ENCODE measurements at regions not wholly inside any gene's neighbourhood (a gene's known extent, or its start where the extent isn't known, plus 50 kb on each side); places are given as distances from the start of the nearest gene placed in this dataset.

DNA sequence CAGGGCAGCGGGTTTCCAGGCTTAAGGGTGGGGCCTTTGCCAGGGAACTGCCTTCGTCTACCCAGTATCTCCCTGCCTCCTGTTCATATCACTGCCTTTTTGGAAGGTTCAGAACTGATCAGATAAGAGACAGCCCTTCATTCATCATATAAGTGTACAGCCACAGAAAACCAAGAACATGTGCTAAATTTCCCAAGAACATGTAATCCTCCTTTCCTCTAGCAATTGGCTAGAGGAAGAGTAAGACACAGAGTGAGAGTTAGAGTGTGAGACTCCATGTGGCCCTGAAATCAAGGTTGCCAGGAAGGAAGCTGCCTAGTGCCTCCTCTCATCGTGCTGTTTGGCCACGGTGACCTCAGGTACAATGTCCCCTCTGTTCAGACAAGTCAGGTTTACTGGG is 770.9 kb downstream of the TNS3 start:
- no peak for DNase-seq (ENCODE audit: low spot score)

DNA sequence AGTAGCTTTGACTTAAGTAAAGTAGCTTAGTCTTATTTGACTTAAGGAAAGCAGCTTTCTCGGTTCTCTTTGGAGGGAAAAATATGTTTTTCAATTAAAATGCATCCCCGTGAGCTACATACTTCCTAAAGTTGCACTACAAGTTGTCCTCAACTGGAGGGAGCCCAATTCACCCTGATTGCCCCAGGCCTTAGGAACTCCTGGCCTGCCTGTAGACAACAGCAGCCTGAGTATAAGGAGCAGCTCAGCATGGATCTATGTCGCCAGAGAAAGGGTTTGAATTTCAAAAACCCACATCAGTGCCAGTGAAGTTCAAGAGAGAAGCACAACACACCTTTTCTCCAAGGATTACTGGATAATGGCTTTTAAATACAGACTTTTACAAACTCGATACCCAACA is 772.0 kb downstream of the TNS3 start:
- no peak for DNase-seq (ENCODE audit: low spot score)

DNA sequence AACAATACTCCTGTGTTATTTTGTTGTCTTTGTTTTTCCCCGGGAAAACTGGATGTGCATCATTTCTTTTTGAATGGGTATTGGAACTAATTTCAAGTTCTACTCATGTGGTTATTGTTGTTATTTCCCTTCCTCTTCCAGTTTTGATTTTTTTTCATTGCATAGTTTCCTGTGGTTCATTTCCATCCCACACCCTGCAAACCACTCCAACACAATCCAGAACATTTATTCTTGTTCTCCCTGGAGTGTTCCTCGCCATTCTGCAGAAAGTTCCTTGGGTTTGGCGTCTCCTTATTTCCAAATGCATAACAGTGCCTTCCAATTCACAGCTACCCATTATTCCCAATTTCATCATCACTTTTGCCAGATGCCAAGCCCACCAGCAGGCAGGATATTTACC is 775.1 kb downstream of the TNS3 start:
- no peak for DNase-seq (ENCODE audit: low spot score)

DNA sequence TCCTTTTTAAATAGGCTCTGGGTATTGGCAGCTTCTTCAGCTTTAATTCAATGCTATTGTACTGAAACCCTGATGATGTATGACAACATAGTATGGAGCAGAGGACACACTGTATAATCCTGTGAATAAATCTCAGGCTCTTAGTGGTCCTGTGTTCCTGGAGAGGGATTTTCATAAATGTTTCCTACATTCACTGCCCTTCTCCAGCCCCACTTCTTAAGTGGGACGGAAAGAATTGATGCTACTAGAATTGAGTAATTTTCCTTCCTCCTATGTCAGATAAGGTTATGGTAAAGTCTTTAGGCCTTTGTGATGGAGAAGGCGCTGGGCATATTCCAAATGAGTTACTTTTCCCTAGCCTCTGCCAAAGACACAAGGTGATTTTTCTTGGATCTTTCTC is 779.4 kb downstream of the TNS3 start:
- DNase-seq (ENCODE audit: low spot score) = no peak

DNA sequence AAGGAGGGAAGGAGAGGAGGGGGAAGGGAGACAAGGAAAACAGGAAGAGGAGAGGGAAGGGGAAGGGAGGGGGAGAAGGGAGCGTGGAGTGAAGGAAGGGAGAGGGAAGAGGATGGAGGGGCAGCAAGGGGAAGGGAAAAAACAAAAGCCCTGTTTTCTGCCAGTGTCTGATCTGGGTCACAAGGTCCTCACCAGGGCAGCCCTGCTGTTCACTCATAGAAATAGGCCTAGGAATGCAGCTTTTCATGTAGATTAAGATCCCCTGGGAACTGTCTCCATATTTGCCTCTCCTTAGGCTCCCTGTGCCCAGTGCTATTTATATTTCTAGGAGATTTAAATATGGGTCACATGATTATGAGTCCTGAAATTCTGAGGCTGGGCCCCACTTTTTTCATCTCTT is 790.7 kb downstream of the TNS3 start:
- DNase-seq (ENCODE audit: low spot score) = no peak

DNA sequence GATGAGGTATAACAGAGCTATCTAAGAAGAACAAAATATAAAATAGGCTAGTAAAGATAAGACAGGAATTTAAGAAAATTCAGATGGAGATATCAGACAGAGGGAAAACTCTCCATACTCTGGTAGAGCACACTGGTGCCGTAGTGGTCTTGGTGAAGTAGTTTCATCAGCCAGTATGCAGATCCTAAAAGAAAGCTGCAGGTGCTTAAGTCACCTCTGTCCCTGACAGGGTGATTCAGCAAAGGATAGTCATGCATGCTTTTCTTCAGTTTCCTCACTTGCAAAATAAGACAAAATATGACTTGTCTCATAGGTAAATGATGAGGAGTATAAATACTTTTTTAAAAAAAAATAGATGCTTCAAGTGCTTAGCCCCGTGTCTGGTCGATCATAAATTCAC is 794.9 kb downstream of the TNS3 start:
- no peak for DNase-seq (ENCODE audit: low spot score)

DNA sequence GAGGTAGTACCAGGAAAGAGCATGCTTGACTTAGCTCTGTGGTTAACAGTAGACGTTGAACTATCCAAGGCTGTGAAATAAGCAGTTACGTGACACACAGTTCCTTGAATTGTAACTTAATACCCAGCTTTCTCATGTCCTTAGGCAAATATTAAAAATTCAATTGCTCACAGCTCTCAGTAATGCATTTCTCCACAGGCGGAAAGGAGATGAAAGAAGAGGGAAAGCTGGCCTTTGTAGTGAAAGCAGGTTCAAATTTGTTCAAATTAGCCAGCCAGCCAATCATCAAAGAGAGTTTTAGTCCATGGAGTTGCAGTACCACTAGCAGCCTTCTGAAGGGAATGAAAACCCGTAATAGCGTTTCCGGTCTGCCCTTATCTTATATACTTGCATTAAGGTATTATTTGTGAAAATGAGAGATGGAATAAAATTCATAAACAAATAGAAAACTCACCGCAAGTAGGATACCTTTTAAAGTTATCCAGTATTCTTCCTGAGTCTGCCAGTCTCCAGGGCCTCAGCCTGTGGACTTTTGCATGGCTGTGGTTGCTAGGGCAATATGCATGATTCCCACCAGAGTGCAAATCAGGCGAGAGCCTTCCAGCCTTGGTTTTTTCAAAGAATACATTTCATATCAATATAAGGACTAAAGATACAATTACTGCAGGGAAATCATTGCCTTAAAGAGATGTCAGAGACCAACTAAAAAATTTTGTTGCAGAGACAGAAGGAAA is 795.5 kb downstream of the TNS3 start:
- DNase-seq (ENCODE audit: low spot score) = no peak

DNA sequence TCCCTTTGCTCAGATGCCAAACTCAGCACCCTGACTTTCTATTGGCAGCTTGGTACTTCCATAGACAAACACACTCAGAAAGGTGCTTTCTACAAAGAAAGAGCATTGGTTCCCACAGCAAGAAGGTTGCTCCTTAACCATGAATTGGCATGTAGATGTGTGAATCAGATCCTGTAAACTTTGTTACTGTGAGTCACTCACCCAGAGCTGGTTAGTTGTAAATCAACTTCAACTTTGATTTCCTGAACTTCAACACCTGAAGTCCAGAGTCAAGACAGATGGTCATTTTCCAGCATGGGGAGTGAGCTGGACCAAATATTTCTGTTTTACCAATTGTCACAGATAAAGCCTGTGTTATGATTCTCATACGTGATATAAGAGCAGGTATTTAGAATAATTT is 797.2 kb downstream of the TNS3 start:
- no peak for DNase-seq (ENCODE audit: low spot score)

DNA sequence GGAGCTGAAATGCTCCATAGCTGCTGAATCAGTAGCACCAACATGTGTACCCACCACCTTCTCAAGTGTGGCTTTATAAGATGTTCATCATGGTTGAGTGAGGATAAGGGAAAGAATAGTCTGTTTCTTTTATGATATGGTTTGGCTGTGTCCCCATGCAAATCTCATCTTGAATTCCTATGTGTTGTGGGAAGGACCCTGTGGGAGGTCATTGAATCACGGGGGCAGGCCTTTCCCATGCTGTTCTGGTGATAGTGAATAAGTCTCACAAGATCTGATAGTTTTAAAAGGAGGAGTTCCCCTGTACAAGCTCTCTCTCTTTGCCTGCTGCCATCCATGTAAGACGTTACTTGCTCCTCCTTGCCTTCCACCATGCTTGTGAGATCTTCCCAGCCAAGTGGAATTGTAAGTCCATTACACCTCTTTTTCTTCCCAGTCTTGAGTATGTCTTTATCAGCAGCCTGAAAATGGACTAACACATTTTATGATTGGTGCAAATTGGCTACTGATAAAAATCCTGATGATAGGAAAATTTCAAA is 799.9 kb downstream of the TNS3 start:
- DNase-seq (ENCODE audit: low spot score) = no peak

DNA sequence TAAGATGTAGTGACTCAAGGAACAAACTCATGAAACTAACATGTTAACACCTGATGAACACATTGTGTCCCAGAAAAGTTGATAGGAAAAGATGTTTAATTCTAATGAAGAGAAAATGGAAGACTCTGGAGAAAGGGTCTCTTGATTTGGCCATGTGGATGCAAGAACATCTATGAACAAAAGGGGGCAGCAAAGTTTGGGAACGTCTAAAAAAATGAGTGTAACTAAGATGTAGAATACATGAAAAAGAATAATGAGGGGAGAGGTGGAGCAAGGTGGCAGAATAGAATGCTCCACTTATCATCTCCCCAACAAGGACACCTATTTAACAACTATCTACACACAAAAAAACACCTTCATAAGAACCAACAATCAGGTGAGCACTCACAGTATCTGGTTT is 805.1 kb downstream of the TNS3 start:
- DNase-seq (ENCODE audit: low spot score) = no peak

DNA sequence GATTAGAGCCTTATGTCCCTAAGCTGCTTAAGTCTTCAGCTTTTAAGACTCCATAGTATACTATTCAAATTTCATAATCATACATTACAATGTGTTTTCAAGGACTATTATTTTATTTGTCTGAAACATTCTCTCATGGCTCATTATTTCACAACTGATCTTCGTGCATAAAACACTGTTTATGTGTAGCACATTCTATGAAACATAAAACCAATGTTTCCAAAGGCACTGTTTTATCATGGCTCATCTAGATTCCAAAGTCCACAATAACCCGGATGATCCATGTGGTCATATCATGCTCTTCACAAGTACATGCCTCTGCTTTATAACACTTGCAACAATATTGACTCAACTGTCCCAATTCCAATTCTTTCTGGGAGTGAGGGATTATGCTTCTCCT is 806.1 kb downstream of the TNS3 start:
- no peak for DNase-seq (ENCODE audit: low spot score)

DNA sequence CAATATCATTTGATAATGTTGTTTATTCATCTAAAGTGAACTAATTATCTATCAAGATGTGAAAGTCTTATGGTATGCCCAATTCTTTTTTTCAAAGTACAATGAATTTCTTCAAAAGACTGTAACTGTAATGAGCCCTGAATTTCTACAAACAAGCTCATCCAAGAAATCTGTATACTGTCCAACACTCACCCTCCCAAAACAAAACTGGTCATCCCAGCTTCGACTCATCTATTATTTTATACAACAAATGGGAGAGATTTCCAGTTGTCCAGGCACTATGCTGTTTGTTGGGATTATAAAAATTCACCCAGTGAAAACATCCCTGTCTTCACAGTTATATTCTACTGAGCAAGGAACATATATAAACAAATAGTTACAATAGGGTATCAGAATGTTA is 806.9 kb downstream of the TNS3 start:
- no peak for DNase-seq (ENCODE audit: low spot score)

DNA sequence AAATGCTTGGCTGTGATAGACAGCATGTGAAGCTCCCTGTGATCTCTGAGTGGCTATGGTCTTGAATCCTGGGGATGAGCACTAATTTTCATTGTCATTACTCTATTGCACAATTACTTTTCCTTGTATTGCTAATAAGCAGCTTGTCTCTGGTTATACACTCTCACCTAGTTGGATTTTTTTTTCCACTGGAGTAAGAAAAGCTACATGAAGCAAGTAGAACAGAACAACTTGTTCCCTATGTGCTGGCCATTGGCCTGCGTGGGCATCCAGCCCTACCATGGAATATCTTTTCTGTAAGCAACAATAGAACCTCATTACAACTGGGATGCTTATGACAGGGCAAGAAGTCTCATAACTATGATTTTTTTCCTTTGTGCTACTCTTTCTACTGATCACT is 807.4 kb downstream of the TNS3 start:
- DNase-seq (ENCODE audit: low spot score) = no peak

DNA sequence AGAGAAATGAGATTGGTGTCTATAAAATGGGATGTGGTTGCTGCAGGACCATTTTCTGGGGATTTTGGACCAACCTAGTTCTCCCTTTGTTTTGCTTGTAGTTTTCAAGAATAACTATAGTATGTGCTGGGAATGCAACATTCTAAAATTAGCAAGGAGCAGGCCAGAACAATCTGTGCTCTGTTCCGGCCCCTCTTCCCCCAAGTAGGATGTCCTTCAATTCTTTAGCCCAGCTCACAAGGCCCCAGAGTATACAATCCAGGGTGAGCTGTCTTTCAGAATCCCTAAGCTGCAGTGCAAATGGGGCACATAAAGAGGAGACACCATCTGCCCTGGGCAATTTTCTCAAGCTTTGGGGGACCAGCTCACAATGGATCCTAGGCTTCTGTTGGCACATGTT is 809.1 kb downstream of the TNS3 start:
- no peak for DNase-seq (ENCODE audit: low spot score)

DNA sequence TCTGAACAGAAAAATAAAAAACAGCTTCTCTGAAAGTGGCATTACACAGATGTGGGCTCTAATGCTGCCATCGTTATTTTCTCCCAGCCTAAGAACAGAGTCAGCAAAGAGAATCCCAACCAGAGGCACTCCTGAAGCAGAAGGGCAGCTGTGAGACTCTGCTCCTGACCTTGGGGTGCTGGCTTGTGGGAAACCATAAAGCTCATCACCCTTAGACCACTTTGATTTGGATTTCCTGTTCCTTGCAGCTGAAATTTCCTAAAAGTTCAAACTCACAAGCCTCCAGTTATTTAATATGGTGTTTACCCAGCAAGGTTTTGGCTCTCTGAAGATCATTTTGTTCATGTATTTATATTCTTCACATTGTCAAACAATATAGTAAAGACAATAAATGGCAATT is 814.8 kb downstream of the TNS3 start:
- DNase-seq (ENCODE audit: low spot score) = no peak

DNA sequence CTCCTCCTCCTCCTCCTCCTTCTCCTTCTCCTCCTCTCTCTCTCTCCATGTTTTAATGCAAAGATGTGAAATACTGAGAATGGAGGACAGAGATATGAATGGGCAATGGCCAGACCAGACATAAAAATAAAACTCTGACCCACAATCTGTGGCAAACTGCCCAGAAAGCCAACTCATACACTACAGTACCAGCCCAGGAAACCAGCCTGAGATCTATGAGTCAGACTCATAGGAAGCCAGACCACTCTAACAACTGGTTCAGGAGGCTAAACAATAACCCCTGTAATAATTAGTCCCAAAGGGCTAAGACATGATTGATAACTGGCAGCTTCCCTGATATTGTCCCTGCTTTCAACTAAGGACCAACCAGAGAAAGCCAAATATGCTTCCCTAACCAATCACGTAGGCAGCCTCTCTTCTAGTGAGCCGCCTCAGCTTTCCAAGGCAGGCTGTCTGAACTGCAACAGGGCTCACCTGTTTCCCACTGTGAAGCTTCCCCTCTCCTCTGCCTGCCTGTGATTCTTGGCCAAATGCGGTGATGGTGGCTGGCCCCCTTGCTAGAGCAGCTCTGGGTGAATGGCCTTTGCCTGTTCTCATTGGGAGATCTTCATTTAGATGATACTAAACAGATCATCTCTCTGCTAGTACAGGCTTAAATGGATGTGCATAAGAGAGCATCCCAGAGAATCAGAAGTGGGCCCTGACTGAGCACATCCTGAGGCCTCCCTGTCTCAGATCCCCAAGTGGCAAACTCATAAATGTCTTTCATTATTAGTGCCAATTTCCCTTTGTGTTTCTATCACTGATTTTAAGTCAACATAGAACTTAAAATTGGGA is 817.6 kb downstream of the TNS3 start:
- DNase-seq (ENCODE audit: low spot score) = no peak

DNA sequence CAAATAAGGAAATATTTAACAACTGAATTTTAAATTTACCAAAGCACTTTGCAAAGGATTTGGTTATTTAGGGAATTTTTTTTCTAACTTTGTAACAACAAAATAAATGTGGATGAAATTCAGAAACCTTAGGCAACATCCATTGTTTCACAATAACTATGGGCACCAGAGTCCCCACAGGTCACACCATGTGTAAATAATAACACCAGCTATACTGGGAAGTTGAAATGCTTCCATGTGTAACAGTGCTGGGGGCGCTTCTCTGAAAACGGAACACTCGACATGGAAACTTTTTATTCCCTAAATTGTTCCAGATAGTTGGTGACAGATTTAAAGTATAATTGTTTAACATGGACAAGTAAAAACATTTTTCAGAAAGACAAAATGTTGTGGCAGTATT is 818.6 kb downstream of the TNS3 start:
- no peak for DNase-seq (ENCODE audit: low spot score)

DNA sequence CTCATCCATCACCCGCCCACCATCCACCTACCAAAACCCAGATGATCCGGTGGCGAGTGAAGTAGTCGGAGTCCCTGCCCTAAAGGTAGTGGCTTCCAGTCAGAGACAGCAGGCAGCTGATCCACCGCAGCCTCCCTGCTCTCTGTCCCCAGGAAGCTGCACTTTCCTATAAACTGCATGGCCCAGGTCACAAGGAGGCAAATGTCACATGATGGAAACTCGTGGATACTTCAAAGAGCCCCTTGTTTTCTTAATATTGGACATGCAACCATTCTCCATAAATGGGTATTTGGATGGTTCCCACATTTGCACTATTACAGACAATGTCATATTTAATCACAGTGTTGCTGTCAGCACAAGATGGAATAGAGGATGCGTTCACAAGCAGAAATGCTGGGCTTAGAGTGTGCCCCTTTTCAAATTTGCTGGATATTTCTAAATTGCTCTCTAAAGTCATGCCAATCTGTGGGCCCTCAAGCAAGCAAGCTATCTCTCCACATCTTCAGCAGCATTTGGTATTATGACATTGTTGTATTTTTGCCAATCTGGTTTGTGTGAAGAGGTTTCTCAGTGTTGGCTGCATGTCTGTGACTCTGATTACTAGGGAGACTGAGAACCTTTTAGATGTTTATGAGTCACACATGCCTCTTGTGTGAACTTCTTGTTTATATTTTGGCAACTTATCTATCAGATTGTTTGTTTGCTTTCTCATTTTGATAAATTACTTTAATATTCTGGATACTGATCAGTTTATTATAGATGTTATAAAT is 822.0 kb downstream of the TNS3 start:
- no peak for DNase-seq (ENCODE audit: low spot score)

DNA sequence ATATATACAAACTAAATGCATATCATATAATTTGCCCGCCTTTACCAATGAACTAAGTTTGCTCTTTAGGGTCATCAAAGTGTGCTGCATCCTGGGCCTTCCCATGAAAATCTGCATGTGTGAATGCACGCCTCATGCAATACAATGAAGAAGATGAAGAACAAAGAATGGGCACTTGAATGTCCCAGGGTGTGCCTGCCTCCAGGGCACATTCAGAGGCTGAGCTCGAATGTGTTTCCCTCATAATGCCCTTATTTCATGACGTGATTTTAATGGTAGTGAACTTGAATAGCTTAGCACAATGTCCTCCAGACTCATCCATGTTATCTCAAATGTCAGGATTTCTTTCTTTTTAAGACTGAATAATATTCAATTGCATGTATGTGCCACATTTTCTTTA is 824.9 kb downstream of the TNS3 start:
- DNase-seq (ENCODE audit: low spot score) = no peak

DNA sequence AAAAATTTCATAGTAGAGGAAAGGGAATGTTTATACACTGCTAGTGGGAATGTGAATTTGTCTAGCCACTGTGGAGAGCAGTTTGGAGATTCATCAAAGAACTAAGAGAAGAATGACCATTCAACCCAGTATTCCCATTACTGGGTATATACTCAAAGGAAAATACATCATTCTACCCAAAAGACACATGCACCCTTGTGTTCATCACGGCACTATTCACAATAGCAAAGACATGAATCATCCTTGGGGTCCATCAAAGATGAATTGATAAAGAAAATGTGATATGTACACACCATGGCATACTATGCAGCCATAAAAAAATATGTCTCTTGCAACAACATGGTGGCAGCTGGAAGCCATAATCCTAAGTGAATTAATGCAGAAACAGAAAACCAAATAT is 825.7 kb downstream of the TNS3 start:
- no peak for DNase-seq (ENCODE audit: low spot score)

DNA sequence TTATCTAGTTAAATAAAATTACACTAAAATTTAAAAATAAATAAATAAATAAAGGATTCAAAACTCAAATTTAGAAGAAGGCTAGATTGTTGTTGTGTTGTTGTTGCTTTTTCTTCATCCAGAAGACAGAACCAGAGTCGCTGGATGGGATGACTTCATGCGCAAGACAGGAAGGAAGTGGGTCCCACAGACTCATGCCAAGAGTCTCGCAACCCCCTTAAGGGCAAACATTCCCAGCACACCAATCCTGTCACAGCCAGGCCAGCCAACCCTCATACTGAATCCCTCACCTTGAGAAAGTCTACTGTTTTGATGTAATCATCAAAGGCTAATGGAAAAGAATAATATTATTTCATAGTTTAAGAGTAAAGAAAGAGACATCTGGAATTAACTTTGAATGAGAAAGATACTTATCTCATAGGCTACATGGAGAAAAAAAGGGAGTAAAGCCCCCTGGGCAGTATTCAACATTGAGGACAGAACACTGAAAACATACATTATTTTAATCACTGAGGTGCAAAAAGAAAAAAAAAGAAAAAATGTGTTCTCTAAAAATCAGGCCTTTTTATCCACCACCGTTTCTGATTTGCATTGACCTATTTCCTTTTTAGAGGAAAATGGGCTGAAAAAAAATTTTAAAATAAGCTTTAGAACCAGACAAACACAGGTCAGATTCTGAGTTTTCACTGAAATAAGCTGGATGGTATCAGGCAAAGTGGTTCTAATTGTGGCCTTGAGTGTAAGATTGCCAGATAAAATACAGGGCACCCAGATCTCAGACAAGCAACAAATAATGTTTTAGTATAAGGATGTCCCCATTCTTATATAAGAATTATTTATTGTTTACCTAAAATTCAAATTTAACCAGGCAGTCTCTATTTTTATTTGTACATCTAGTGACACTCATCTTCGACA is 826.5 kb downstream of the TNS3 start:
- no peak for DNase-seq (ENCODE audit: low spot score)

Data from germinal center (tissue), 1 donor.